ENCODE measurements at regions not wholly inside any gene's neighbourhood (a gene's known extent, or its start where the extent isn't known, plus 50 kb on each side); places are given as distances from the start of the nearest gene placed in this dataset.

- no peaks in the 10 kb centered on the region for H3K9me3 ChIP-seq (ENCODE audit: control insufficient read depth in 4 of 4, low read length in 3 of 4)
- no peak for DNase-seq (ENCODE audit: low spot score)
- no peak for TF ChIP-seq RAD21 (IDR thresholded peaks at IDR 0.05)
- TF ChIP-seq, protein P1, sequence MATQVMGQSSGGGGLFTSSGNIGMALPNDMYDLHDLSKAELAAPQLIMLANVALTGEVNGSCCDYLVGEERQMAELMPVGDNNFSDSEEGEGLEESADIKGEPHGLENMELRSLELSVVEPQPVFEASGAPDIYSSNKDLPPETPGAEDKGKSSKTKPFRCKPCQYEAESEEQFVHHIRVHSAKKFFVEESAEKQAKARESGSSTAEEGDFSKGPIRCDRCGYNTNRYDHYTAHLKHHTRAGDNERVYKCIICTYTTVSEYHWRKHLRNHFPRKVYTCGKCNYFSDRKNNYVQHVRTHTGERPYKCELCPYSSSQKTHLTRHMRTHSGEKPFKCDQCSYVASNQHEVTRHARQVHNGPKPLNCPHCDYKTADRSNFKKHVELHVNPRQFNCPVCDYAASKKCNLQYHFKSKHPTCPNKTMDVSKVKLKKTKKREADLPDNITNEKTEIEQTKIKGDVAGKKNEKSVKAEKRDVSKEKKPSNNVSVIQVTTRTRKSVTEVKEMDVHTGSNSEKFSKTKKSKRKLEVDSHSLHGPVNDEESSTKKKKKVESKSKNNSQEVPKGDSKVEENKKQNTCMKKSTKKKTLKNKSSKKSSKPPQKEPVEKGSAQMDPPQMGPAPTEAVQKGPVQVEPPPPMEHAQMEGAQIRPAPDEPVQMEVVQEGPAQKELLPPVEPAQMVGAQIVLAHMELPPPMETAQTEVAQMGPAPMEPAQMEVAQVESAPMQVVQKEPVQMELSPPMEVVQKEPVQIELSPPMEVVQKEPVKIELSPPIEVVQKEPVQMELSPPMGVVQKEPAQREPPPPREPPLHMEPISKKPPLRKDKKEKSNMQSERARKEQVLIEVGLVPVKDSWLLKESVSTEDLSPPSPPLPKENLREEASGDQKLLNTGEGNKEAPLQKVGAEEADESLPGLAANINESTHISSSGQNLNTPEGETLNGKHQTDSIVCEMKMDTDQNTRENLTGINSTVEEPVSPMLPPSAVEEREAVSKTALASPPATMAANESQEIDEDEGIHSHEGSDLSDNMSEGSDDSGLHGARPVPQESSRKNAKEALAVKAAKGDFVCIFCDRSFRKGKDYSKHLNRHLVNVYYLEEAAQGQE (IDR thresholded peaks at IDR 0.05), result no peak
- TF ChIP-seq SP1 (IDR thresholded peaks at IDR 0.05), result no peak
- TF ChIP-seq HNF4A (conservative IDR thresholded peaks at IDR 0.05), result no peak
- H3K4me3 ChIP-seq (ENCODE audit: low read depth in 1 of 3, low read length in 3 of 3), result no peak overlapping the region
- no peaks in the 10 kb centered on the region for H3K36me3 ChIP-seq (ENCODE audit: control insufficient read depth in 4 of 4, insufficient read depth in 3 of 4, low read depth in 1 of 4, low read length in 3 of 4)
- H3K27ac ChIP-seq (ENCODE audit: low read depth in 1 of 2, low read length in 2 of 2), result no peak overlapping the region
- H3K4me1 ChIP-seq (ENCODE audit: control insufficient read depth in 4 of 4, insufficient read depth in 4 of 4, low read length in 3 of 4), result no peaks in the 10 kb centered on the region
- H3K27me3 ChIP-seq (ENCODE audit: control insufficient read depth in 4 of 4, insufficient read depth in 4 of 4, low read length in 3 of 4), result peaks cover 0 to 9% (median 4%) of the 10 kb centered on the region in 4 donors
- WGBS, result 58% methylated on average over 2 of the region's 2 CpGs
- no peak overlapping the region for H3K9ac ChIP-seq (ENCODE audit: low read depth in 1 of 2, low read length in 2 of 2)
Measured at GRCh38 chr1:95312181-95312580, 78.2 kb downstream of the RWDD3 start.

GRCh38 chr1:95313527-95313926 is 79.5 kb downstream of the RWDD3 start:
- peaks cover 0 to 3% (median under 1%) of the 10 kb centered on the region in 4 donors for H3K27me3 ChIP-seq (ENCODE audit: control insufficient read depth in 4 of 4, insufficient read depth in 4 of 4, low read length in 3 of 4)
- H3K9ac ChIP-seq (ENCODE audit: low read depth in 1 of 2, low read length in 2 of 2), result no peak overlapping the region
- WGBS, result 77% methylated on average over 3 of the region's 3 CpGs
- H3K4me3 ChIP-seq (ENCODE audit: low read depth in 1 of 3, low read length in 3 of 3), result no peak overlapping the region
- no peak for DNase-seq (ENCODE audit: low spot score)
- no peaks in the 10 kb centered on the region for H3K9me3 ChIP-seq (ENCODE audit: control insufficient read depth in 4 of 4, low read length in 3 of 4)
- TF ChIP-seq NR2F2 (IDR thresholded peaks at IDR 0.05) (no peak), JUND (IDR thresholded peaks at IDR 0.05) (no peak), SP1 (IDR thresholded peaks at IDR 0.05) (no peak), EGR1 (IDR thresholded peaks at IDR 0.05; ENCODE audit: low read depth in 2 of 2) (no peak), MAX (IDR thresholded peaks at IDR 0.05) (no peak), ATF3 (IDR thresholded peaks at IDR 0.05) (no peak), RAD21 (IDR thresholded peaks at IDR 0.05) (no peak), TAF1 (conservative IDR thresholded peaks at IDR 0.05) (no peak), GABPA (IDR thresholded peaks at IDR 0.05 in 1 of 2, conservative IDR thresholded peaks at IDR 0.05 in 1 of 2) (no peak), HNF4G (IDR thresholded peaks at IDR 0.05) (no peak), ZBTB33 (IDR thresholded peaks at IDR 0.05) (no peak), YY1 (IDR thresholded peaks at IDR 0.05) (no peak), RXRA (IDR thresholded peaks at IDR 0.05) (no peak), FOXA1 (IDR thresholded peaks at IDR 0.05) (no peak), FOXA2 (IDR thresholded peaks at IDR 0.05) (no peak), HNF4A (conservative IDR thresholded peaks at IDR 0.05) (no peak)
- TF ChIP-seq, protein P2, sequence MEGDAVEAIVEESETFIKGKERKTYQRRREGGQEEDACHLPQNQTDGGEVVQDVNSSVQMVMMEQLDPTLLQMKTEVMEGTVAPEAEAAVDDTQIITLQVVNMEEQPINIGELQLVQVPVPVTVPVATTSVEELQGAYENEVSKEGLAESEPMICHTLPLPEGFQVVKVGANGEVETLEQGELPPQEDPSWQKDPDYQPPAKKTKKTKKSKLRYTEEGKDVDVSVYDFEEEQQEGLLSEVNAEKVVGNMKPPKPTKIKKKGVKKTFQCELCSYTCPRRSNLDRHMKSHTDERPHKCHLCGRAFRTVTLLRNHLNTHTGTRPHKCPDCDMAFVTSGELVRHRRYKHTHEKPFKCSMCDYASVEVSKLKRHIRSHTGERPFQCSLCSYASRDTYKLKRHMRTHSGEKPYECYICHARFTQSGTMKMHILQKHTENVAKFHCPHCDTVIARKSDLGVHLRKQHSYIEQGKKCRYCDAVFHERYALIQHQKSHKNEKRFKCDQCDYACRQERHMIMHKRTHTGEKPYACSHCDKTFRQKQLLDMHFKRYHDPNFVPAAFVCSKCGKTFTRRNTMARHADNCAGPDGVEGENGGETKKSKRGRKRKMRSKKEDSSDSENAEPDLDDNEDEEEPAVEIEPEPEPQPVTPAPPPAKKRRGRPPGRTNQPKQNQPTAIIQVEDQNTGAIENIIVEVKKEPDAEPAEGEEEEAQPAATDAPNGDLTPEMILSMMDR (IDR thresholded peaks at IDR 0.05; ENCODE audit: low read depth, low read length, missing input control), result no peak
- TF ChIP-seq, protein P1 (IDR thresholded peaks at IDR 0.05), result no peak
- no peaks in the 10 kb centered on the region for H3K36me3 ChIP-seq (ENCODE audit: control insufficient read depth in 4 of 4, insufficient read depth in 3 of 4, low read depth in 1 of 4, low read length in 3 of 4)
- no peak overlapping the region for H3K27ac ChIP-seq (ENCODE audit: low read depth in 1 of 2, low read length in 2 of 2)
- H3K4me1 ChIP-seq (ENCODE audit: control insufficient read depth in 4 of 4, insufficient read depth in 4 of 4, low read length in 3 of 4), result no peaks in the 10 kb centered on the region

Data from liver (tissue), 8 donors.